Activated CD4-positive, CD25-positive, alpha-beta regulatory T cell (primary cell): ENCODE measurements at regions not wholly inside any gene's neighbourhood (a gene's known extent, or its start where the extent isn't known, plus 50 kb on each side); places are given as distances from the start of the nearest gene placed in this dataset.

ENCODE experiments used
- DNase-seq, 4 experiments: peaks; one replicate each; lab custom pipeline; 2025; lab: John Stamatoyannopoulos, UW

GRCh38 chr11:64457416-64458010 is 98.2 kb upstream of the SLC22A11 start:
- no peak for DNase-seq

- DNase-seq: no peak
Measured at GRCh38 chr11:64458997-64459396, 96.7 kb upstream of the SLC22A11 start.

GRCh38 chr11:64459609-64460008 is 96.1 kb upstream of the SLC22A11 start:
- DNase-seq: no peak

- DNase-seq: no peak
Measured at GRCh38 chr11:64461081-64461480, 94.7 kb upstream of the SLC22A11 start.

DNA sequence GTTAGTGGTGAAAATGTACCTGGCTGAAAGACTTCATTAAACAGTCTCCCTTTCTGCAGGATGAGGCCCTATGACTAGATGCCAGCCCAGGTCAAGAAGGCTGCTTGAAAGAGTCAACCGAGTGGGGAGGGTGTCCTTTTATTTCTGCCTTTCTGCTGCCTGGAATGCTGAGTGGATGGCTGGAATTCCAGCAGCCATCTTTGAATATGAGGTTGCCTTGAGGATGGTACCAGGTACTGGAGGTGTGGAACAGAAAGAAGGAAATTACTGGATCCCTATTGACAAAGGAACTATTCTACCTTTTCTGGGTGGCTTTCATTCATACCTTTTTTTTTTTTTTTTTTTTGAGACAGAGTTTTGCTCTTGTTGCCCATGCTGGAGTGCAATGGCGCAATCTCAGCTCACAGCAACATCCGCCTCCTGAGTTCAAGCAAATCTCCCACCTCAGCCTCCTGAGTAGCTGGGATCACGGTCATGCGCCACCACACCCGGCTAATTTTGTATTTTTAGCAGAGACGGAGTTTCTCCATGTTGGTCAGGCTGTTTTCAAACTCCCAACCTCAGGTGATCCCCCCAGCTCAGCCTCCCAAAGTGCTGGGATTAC is 89.5 kb upstream of the SLC22A11 start:
- no peak for DNase-seq

DNA sequence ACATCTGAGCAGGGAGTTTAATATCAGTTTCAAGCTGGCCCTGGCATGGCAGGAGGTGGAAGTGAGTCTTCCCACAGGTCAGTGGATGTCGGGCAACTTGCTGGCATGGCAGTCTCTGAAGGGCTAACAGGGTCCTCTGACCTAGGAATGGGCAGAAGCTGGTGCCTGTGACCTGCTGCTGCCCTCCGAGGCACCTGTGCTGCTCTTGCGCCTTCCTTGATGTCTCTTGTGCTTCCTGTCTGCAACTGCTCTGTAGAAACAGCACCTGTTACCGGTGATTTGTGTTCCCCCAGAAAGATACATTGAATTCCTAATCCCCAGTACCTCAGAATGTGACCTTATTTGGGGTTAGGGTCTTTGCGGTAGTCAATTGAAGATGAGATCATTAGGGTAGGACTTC is 86.5 kb upstream of the SLC22A11 start:
- no peak for DNase-seq

DNA sequence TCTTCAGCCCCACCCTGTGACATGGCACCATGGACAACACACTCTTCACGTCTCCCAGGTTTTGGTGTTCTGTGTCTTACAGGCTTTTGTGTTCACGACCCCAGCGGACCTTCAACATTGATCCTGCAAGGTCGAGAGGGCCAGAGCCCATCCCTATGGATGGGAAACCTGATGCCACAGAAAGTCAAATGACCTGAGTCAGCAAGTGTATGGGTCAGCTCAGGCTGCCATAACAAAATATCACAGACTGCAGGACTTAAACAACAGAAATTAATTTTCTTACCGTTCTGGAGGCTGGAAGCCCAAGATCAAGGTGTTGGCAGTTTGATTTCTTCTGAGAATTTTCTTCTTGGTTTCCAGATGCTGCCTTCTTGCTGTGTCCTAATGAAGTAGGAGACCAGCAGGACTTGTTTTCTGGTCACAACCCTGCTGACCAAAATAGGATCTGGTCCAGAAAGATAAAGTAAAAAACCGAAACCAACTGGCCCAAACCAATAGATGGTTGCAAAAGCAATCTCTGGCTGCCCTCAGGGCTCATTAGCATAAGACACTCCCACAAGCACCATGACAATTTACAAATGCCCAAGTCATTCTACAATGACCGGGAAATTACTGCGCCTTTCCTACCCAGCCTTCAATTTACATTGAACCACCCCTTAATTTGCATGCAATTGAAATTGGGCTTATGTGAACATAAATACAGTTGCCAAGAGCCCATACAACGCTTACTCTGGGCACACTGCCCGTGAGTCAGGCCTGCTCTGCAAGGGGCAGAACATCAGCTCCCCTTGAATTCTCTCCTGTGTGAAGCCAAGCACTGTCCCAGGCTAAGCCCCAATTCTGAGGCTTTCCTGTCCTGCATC is 82.9 kb upstream of the SLC22A11 start:
- no peak for DNase-seq

DNA sequence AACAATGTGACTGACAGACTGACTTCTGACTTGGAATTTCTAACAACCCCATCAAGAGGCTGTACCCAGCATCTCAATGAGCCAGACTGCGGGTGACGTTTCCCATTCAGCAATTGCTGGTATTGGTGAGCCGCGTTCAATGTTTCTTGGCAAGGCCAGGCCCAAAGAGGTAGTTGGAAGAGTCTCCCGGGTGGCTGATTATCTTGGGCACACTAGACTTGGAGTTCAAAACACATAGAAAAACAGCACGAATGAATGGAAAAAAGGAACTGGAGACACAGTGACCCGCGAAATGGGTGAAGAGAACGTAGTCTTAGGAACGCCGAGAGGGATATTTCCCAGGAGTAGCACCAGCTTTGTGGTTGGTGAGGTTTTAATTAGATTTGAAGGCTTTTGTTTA is 81.1 kb upstream of the SLC22A11 start:
- DNase-seq: no peak

DNA sequence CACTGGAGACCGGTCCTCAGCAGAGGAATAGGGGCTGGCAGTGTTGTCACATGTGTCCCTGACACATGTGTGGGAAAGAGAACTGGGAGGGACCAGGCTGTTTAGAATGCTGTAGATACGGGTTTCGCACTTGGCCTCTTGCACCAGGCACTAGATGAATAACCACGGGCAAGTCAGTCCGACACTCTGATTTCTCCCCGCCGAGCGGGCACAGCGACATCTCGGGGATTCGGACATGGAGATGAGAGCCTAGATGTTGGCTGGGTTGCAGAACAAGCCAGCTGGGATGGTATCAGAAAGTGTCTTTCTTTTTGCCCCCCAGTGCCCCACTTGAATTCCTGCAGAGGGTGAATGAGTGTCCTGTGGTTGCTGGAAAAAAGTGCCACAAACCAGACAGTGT is 80.6 kb upstream of the SLC22A11 start:
- no peak for DNase-seq

DNA sequence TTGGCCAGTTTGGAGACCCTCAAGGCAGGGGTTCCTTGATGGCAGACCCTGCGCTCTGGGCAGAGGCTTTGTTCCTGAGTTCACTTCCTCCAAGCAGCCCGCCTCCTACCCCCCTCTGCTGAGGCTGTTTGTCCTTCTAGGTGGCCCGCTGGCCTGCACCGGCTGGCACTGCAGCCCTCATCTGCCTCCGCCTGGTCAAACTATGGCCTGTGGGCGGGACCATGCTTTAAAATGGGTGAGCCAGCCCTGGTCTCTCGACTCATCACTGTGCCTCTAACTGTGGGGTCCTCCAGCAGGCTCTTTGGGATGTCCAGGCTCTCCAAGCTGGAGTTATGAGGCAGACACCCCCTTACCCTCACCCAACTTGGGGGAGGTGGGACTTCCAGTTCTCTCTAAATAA is 78.9 kb upstream of the SLC22A11 start:
- DNase-seq: no peak

DNA sequence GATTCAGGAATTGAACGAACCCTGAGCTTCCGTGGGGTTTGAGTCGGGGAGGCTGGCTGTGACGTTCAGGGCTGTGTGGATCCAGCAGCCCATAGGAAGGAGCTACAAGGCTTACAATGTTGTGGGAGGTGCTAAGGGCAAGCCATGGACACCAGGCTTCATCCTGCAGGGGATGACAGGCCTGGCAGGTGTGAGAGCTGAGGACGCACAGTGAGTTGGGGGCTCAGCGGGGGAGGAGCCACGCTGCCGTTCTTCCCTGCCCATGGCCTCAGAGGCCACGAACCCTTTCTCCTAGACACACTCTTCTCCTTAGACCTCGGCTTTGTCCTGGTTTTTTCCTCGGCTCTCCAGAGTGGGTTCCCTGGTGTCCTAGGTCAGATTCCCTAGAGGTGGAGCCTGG is 78.1 kb upstream of the SLC22A11 start:
- no peak for DNase-seq

DNA sequence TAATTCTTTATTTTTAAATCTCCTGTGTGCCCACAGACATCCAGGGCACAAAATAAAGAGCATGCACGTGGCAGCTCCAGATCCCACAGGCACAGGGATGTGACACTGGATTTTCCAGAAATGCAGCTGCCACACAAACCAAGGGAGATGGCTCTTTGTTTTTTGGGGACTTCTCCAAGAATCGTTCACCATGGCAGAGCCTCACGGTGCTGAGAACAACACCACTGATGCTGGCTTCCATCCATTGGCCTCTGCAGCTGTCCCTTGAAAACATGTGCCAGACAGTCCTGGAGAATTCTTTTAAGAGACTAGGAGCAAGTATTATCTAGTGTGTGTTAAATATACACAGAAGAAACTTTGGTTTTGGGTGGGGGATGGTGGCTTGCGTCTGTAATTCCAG is 73.2 kb upstream of the SLC22A11 start:
- no peak for DNase-seq

GRCh38 chr11:64484191-64485022 is 71.3 kb upstream of the SLC22A11 start:
- no peak for DNase-seq

- DNase-seq: no peak
Measured at GRCh38 chr11:64485074-64485473, 70.7 kb upstream of the SLC22A11 start.

- DNase-seq: peak in 1 of 4 experiments; percentile 11
Measured at GRCh38 chr11:64489831-64490441, 65.8 kb upstream of the SLC22A11 start.

DNA sequence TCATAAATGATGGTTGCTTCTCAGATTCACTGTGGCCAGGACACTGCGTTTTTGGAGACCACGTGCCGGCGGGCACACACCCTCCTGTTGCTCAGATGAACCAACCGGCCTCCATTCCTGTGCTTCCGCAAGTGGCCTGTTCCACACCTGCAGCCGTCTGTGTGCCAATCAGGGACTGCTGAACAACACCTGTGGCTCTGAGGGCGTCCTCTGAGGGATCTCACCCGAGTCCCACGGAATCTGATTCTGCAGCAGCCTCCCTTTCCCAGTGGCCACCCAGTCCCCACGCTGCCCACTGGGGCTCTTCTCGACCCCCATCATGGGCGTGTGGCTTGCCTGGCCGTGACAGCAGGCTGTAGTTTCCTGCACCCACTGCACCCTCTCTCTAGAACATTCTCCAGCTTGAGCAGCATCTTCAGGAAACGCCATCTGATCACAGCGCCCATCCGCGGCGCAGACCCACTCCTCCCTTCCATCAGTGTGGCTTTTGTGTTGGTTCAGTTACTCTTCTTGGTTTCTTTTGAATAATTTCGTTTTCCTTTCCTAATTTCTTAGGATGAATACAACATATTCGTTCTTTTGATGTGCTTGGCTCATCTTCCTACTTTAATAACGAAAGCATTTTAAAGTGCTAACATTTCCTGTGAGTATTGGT is 65.1 kb upstream of the SLC22A11 start:
- DNase-seq: no peak

GRCh38 chr11:64492561-64492960 is 63.2 kb upstream of the SLC22A11 start:
- no peak for DNase-seq

DNA sequence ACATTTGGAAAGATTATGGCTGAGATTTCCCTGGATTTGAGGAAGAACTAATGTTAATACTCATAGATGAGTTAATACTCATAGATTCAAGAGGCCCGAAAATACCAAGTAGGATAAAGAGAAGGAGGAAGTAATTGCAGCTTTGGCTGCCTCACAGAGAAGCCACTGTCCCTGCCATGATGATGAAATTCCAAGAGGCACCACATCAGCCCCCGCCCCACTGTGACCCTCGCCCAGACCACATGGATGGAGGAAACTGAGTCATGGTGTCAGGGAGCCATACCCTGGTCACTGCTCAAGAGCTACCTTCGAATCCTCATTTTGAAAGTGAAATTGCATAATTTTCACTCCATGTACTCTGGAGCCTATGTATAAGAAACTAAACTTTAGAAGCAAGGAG is 57.6 kb upstream of the SLC22A11 start:
- DNase-seq: no peak

DNA sequence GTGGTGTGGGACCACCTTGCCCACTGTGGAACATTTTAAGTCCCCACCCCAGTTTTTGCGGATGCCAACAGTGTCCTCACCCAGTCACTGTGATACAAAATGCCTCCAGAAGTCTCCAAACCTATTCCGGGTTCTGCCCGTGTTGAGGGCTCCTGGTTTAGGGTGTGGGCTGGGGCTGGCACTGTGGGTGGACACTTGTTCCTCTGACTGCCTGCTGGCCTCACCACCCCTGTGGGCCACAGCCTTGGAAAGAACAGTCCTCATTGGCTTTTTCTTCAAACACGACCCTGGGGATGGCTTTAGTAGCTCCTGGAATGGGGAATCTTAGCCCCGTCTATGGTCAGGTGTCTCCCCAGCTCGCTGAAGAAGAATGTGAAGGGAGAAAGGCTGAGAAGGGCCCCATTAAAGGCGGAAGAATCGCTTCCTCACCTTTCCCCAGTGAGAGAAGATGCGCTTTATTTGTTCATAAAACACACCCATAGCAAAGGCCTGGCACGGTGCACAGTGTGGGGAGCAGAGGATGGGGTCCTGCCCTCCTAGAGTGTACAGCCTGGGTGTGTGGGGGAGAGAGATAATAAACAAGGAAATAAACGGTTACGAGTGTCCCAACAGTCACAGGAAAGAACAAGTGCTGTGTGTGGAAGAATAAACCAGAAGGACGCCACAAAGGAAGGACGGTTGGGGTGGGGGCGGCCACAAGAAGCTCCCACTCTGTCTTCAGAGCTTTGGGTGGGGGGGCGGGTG is 56.3 kb upstream of the SLC22A11 start:
- no peak for DNase-seq

DNA sequence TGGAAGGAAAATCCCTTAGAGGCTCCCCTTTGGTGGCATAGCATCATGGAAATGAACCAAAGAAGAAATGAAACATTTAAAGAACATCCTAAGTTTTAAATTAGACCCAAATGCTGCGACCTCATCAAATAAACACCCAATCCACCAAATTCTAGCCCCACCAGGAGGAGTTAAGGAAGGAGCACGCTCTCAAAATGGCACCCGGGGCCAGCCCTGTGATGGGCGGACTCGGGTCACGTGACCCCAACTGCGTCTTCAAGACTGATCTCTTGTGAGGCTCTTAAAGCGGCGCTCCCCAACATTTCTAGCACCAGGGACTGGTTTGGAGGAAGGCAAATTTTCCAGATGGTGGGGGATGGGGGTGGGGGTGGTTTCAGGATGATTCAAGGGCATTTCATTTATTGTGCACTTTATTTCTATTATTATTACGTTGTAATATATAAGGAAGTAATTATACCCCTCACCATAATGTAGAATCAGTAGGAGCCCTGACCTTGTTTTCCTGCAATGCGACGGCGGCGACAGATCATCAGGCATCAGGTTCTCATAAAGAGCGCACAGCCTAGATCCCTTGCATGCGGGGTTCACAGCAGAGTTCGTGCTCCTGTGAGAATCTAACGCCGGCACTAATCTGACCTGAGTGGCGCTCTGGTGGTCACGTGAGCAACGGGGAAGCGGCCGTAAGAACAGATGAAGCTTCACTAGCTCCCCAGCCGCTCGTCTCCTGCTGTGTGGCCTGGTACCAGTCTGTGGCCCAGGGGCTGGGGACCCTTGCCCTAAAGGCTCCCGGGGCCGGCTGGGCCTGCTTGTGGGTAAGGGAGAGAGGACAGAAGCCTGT is 55.3 kb upstream of the SLC22A11 start:
- DNase-seq: no peak
